Loucy (cell line): ENCODE measurements at regions not wholly inside any gene's neighbourhood (a gene's known extent, or its start where the extent isn't known, plus 50 kb on each side); places are given as distances from the start of the nearest gene placed in this dataset.

ENCODE experiments used
- H2AFZ ChIP-seq: fragments of 200-600 bp; sonication (generic); 2 replicates; pipeline ENCODE4 v1.6.0; 2016; ENCODE audit warnings: antibody characterized with exemption, mild to moderate bottlenecking, low read length, moderate library complexity
- H3F3A ChIP-seq: fragments of 200-600 bp; 2 replicates; pipeline ENCODE4 v1.6.0; 2016; ENCODE audit warnings: antibody characterized with exemption, low read depth, mild to moderate bottlenecking
- H3K27me3 ChIP-seq: fragments of 200-600 bp; sonication (generic); 2 replicates; pipeline ENCODE4 v1.6.1; 2014; ENCODE audit warnings: low read length, mild to moderate bottlenecking; ENCODE audit not compliant: insufficient read depth, poor library complexity, severe bottlenecking
- H3K36me3 ChIP-seq: fragments of 200-600 bp; sonication (generic); 2 replicates; pipeline ENCODE4 v1.6.1; 2016; ENCODE audit warnings: low read length; ENCODE audit not compliant: insufficient read depth
- H3K4me1 ChIP-seq: fragments of 200-600 bp; sonication (generic); 2 replicates; pipeline ENCODE4 v1.5.1; 2014; ENCODE audit warnings: low read length, mild to moderate bottlenecking; ENCODE audit not compliant: insufficient read depth, poor library complexity, severe bottlenecking
- H3K4me2 ChIP-seq: fragments of 200-600 bp; sonication (generic); 2 replicates; pipeline ENCODE4 v1.6.0; 2014; ENCODE audit warnings: antibody characterized with exemption, low read length, low read depth, mild to moderate bottlenecking; ENCODE audit not compliant: poor library complexity, severe bottlenecking
- H3K4me3 ChIP-seq: fragments of 200-600 bp; sonication (generic); 2 replicates; pipeline ENCODE4 v1.5.1; 2014; ENCODE audit warnings: low read length, mild to moderate bottlenecking, mixed read lengths; ENCODE audit not compliant: poor library complexity, severe bottlenecking
- H3K79me2 ChIP-seq: fragments of 200-600 bp; sonication (generic); 2 replicates; pipeline ENCODE4 v1.6.1; 2014; ENCODE audit warnings: low read length; ENCODE audit not compliant: insufficient read depth
- H3K9ac ChIP-seq: fragments of 200-600 bp; sonication (generic); 2 replicates; pipeline ENCODE4 v1.6.0; 2014; ENCODE audit warnings: mild to moderate bottlenecking, low read depth, low read length, moderate library complexity; ENCODE audit not compliant: poor library complexity, severe bottlenecking
- H3K9me2 ChIP-seq: fragments of 200-600 bp; sonication (generic); replicated peaks from 2 replicates; pipeline ENCODE4 v1.6.1; 2016; ENCODE audit warnings: low read depth, low read length, mixed read lengths
- H3K9me3 ChIP-seq: fragments of 200-600 bp; sonication (generic); 2 replicates; pipeline ENCODE4 v1.6.1; 2014; ENCODE audit warnings: mild to moderate bottlenecking, antibody characterized with exemption, low read length, low read depth; ENCODE audit not compliant: insufficient read depth
- H4K20me1 ChIP-seq: fragments of 200-600 bp; sonication (generic); 2 replicates; pipeline ENCODE4 v1.6.0; 2014; ENCODE audit warnings: antibody characterized with exemption, low read length, mild to moderate bottlenecking; ENCODE audit not compliant: insufficient read depth, poor library complexity, severe bottlenecking
- EZH2phosphoT487 ChIP-seq: fragments of 200-600 bp; IDR thresholded peaks from 2 replicates; pipeline ENCODE4 v1.6.1; 2018; ENCODE audit warnings: antibody characterized with exemption, mild to moderate bottlenecking, moderate library complexity, borderline replicate concordance
- TF ChIP-seq, protein P1 (sequence below): fragments of 200-600 bp; sonication (generic); conservative IDR thresholded peaks from 2 replicates; pipeline ENCODE4 v1.5.1; 2014; ENCODE audit warnings: mild to moderate bottlenecking, antibody characterized with exemption, low read length

DNA sequence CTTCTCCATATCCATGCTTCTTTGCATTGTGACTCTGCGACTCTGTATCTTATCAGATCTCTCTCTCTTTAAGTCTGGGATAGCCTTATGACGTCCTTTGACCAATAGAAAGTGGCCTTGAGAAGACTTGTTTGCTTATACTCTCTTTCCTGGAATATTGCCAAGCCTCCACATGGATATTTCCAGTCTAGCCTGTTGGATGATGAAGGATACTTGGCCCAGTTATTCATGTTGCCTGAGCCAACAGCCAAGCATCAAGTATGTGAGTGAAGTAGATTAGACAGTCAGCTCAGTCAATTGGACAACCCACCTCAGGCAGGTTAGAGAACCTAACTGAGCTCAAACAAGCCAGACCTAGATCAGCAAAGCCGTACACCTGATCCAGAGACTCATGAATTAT is 864.2 kb upstream of the MGAT4C start:
- TF ChIP-seq, protein P1, sequence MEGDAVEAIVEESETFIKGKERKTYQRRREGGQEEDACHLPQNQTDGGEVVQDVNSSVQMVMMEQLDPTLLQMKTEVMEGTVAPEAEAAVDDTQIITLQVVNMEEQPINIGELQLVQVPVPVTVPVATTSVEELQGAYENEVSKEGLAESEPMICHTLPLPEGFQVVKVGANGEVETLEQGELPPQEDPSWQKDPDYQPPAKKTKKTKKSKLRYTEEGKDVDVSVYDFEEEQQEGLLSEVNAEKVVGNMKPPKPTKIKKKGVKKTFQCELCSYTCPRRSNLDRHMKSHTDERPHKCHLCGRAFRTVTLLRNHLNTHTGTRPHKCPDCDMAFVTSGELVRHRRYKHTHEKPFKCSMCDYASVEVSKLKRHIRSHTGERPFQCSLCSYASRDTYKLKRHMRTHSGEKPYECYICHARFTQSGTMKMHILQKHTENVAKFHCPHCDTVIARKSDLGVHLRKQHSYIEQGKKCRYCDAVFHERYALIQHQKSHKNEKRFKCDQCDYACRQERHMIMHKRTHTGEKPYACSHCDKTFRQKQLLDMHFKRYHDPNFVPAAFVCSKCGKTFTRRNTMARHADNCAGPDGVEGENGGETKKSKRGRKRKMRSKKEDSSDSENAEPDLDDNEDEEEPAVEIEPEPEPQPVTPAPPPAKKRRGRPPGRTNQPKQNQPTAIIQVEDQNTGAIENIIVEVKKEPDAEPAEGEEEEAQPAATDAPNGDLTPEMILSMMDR, result no peak
- TF ChIP-seq EZH2phosphoT487, result no peak
- H3F3A ChIP-seq, result no peaks in the 10 kb centered on the region
- H3K4me1 ChIP-seq, result no peaks in the 10 kb centered on the region
- H4K20me1 ChIP-seq, result no peaks in the 10 kb centered on the region
- H3K36me3 ChIP-seq, result no peaks in the 10 kb centered on the region
- no peak overlapping the region for H3K4me3 ChIP-seq
- H3K27me3 ChIP-seq, result no peaks in the 10 kb centered on the region
- peaks cover 5% of the 10 kb centered on the region; the same call in 1 of the 2 replicates for H3K9me3 ChIP-seq
- H3K9ac ChIP-seq, result no peak overlapping the region
- H3K4me2 ChIP-seq, result no peak overlapping the region
- no peaks in the 10 kb centered on the region for H3K79me2 ChIP-seq
- H2AFZ ChIP-seq, result no peak overlapping the region
- H3K9me2 ChIP-seq, result no peaks in the 10 kb centered on the region

DNA sequence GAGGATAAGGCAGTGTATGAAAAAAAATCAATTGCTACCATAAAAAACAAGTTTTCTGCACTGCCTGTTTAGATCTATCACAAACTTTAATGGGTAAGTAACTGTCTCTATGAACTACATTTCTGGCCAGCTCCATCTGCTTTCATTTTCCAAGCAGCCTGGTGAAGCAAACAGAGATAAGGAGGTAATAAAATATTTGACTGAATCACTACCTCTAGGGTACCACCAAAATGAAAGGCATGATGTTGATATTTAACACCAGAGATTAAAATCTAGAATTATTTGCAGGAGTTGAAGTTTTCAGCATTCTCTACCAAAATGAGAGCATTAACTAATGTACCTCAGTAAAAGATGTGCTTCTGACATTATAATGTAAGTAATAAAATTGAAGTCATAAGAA is 863.5 kb upstream of the MGAT4C start:
- no peak overlapping the region for H3K4me2 ChIP-seq
- no peaks in the 10 kb centered on the region for H3K36me3 ChIP-seq
- no peaks in the 10 kb centered on the region for H3K9me2 ChIP-seq
- H3K9me3 ChIP-seq, result no peaks in the 10 kb centered on the region; the same call in 1 of the 2 replicates
- no peaks in the 10 kb centered on the region for H4K20me1 ChIP-seq
- no peaks in the 10 kb centered on the region for H3K79me2 ChIP-seq
- H3K4me3 ChIP-seq, result no peak overlapping the region
- no peak overlapping the region for H3K9ac ChIP-seq
- H3F3A ChIP-seq, result no peaks in the 10 kb centered on the region
- H3K4me1 ChIP-seq, result no peaks in the 10 kb centered on the region
- TF ChIP-seq, protein P1, result no peak
- H2AFZ ChIP-seq, result no peak overlapping the region
- H3K27me3 ChIP-seq, result no peaks in the 10 kb centered on the region

DNA sequence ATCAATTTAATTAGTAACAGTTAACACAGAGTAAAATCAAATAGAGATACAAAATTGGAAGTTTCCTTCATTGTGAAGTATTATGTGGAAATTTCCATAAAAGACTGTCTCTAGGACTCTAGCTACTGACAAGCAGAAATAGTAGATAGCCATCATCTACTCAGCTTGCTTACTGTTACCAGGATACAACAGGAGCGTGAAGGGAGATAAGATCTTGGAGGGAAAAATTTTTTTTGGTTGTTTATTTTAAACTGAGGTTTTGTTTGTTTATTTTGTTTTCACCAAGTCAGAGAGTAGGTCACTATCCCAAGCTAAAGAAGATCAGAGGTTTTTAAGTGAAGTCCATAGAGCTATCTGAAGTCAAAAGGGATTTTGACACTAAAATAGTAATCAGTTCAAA is 861.3 kb upstream of the MGAT4C start:
- TF ChIP-seq, protein P1, result no peak
- TF ChIP-seq EZH2phosphoT487, result no peak
- H3K9ac ChIP-seq, result no peak overlapping the region

More for the DNA sequence above, 861.3 kb upstream of the MGAT4C start:
- H3K4me1 ChIP-seq, result no peaks in the 10 kb centered on the region
- no peak overlapping the region for H2AFZ ChIP-seq
- H3K36me3 ChIP-seq, result no peaks in the 10 kb centered on the region
- no peaks in the 10 kb centered on the region; the same call in 1 of the 2 replicates for H3K9me3 ChIP-seq
- H3K4me3 ChIP-seq, result no peak overlapping the region
- H4K20me1 ChIP-seq, result no peaks in the 10 kb centered on the region
- no peaks in the 10 kb centered on the region for H3K9me2 ChIP-seq
- no peaks in the 10 kb centered on the region for H3K79me2 ChIP-seq
- H3K4me2 ChIP-seq, result no peak overlapping the region
- no peaks in the 10 kb centered on the region for H3K27me3 ChIP-seq
- no peaks in the 10 kb centered on the region for H3F3A ChIP-seq
